ENCODE measurements at regions not wholly inside any gene's neighbourhood (a gene's known extent, or its start where the extent isn't known, plus 50 kb on each side); places are given as distances from the start of the nearest gene placed in this dataset.

- H3K4me1 ChIP-seq (ENCODE audit: low read length), result peaks cover 2% of the 10 kb centered on the region; the same call in 1 of the 2 replicates
- no peak for DNase-seq
Measured at GRCh38 chr3:194993896-194994295, 277.1 kb downstream of the XXYLT1 start.

GRCh38 chr3:194994551-194994981, 276.4 kb downstream of the XXYLT1 start:
- Histone ChIP-seq H3K79me2 (ENCODE audit: low read length) (no peaks in the 10 kb centered on the region), H3K27me3 (ENCODE audit: low read length) (no peaks in the 10 kb centered on the region), H3K4me1 (ENCODE audit: low read length) (peaks cover 2% of the 10 kb centered on the region; the same call in 1 of the 2 replicates), H3K36me3 (ENCODE audit: insufficient read depth, low read length) (no peaks in the 10 kb centered on the region), H3K4me3 (ENCODE audit: low read length) (no peak overlapping the region), H3K4me2 (ENCODE audit: low read depth, low read length, poor library complexity, severe bottlenecking) (no peak overlapping the region), H3K9ac (ENCODE audit: low read length) (no peak overlapping the region), H4K20me1 (ENCODE audit: insufficient read depth, low read depth, low read length) (no peaks in the 10 kb centered on the region), H3K9me3 (ENCODE audit: low read length) (no peaks in the 10 kb centered on the region), H3K27ac (ENCODE audit: low read length) (no peak overlapping the region), H3K9me2 (replicated peaks; ENCODE audit: insufficient read depth, low read length) (no peaks in the 10 kb centered on the region), H2AFZ (ENCODE audit: low read length) (no peak overlapping the region)
- DNase-seq, result no peak

More at GRCh38 chr3:194993896-194994295, 277.1 kb downstream of the XXYLT1 start:
- no peak overlapping the region for H2AFZ ChIP-seq (ENCODE audit: low read length)
- no peak overlapping the region for H3K9ac ChIP-seq (ENCODE audit: low read length)
- H3K79me2 ChIP-seq (ENCODE audit: low read length), result no peaks in the 10 kb centered on the region
- H3K27me3 ChIP-seq (ENCODE audit: low read length), result no peaks in the 10 kb centered on the region
- no peak overlapping the region for H3K27ac ChIP-seq (ENCODE audit: low read length)
- H4K20me1 ChIP-seq (ENCODE audit: insufficient read depth, low read depth, low read length), result no peaks in the 10 kb centered on the region
- no peaks in the 10 kb centered on the region for H3K9me3 ChIP-seq (ENCODE audit: low read length)
- H3K4me3 ChIP-seq (ENCODE audit: low read length), result no peak overlapping the region
- H3K9me2 ChIP-seq (replicated peaks; ENCODE audit: insufficient read depth, low read length), result no peaks in the 10 kb centered on the region
- H3K4me2 ChIP-seq (ENCODE audit: low read depth, low read length, poor library complexity, severe bottlenecking), result no peak overlapping the region
- H3K36me3 ChIP-seq (ENCODE audit: insufficient read depth, low read length), result no peaks in the 10 kb centered on the region

- DNase-seq, result no peak
- Histone ChIP-seq H3K9me2 (replicated peaks; ENCODE audit: insufficient read depth, low read length) (no peaks in the 10 kb centered on the region), H3K36me3 (ENCODE audit: insufficient read depth, low read length) (no peaks in the 10 kb centered on the region), H3K4me2 (ENCODE audit: low read depth, low read length, poor library complexity, severe bottlenecking) (no peak overlapping the region), H3K9me3 (ENCODE audit: low read length) (no peaks in the 10 kb centered on the region), H3K79me2 (ENCODE audit: low read length) (no peaks in the 10 kb centered on the region), H3K27ac (ENCODE audit: low read length) (no peak overlapping the region), H3K4me3 (ENCODE audit: low read length) (no peak overlapping the region), H3K9ac (ENCODE audit: low read length) (no peak overlapping the region), H4K20me1 (ENCODE audit: insufficient read depth, low read depth, low read length) (no peaks in the 10 kb centered on the region), H3K27me3 (ENCODE audit: low read length) (no peaks in the 10 kb centered on the region), H3K4me1 (ENCODE audit: low read length) (peaks cover 2% of the 10 kb centered on the region; the same call in 1 of the 2 replicates), H2AFZ (ENCODE audit: low read length) (no peak overlapping the region)
Measured at GRCh38 chr3:194995334-194995733, 275.6 kb downstream of the XXYLT1 start.

- no peak overlapping the region for H3K27ac ChIP-seq (ENCODE audit: low read length)
- no peaks in the 10 kb centered on the region for H3K9me3 ChIP-seq (ENCODE audit: low read length)
- H3K79me2 ChIP-seq (ENCODE audit: low read length), result no peaks in the 10 kb centered on the region
- no peaks in the 10 kb centered on the region for H3K36me3 ChIP-seq (ENCODE audit: insufficient read depth, low read length)
- DNase-seq, result no peak
- no peaks in the 10 kb centered on the region for H3K9me2 ChIP-seq (replicated peaks; ENCODE audit: insufficient read depth, low read length)
- H3K4me1 ChIP-seq (ENCODE audit: low read length), result peaks cover 2% of the 10 kb centered on the region; the same call in 1 of the 2 replicates
- no peak overlapping the region for H3K4me2 ChIP-seq (ENCODE audit: low read depth, low read length, poor library complexity, severe bottlenecking)
- H3K9ac ChIP-seq (ENCODE audit: low read length), result no peak overlapping the region
- H2AFZ ChIP-seq (ENCODE audit: low read length), result no peak overlapping the region
- H3K4me3 ChIP-seq (ENCODE audit: low read length), result no peak overlapping the region
- no peaks in the 10 kb centered on the region for H4K20me1 ChIP-seq (ENCODE audit: insufficient read depth, low read depth, low read length)
- no peaks in the 10 kb centered on the region for H3K27me3 ChIP-seq (ENCODE audit: low read length)
Measured at GRCh38 chr3:194995922-194996321, 275.0 kb downstream of the XXYLT1 start.

- H4K20me1 ChIP-seq (ENCODE audit: insufficient read depth, low read depth, low read length), result no peaks in the 10 kb centered on the region
- no peaks in the 10 kb centered on the region for H3K9me2 ChIP-seq (replicated peaks; ENCODE audit: insufficient read depth, low read length)
- H2AFZ ChIP-seq (ENCODE audit: low read length), result no peak overlapping the region
- H3K9me3 ChIP-seq (ENCODE audit: low read length), result no peaks in the 10 kb centered on the region
- peaks cover 2% of the 10 kb centered on the region; the same call in 1 of the 2 replicates for H3K4me1 ChIP-seq (ENCODE audit: low read length)
- H3K4me2 ChIP-seq (ENCODE audit: low read depth, low read length, poor library complexity, severe bottlenecking), result no peak overlapping the region
- no peaks in the 10 kb centered on the region for H3K79me2 ChIP-seq (ENCODE audit: low read length)
- no peaks in the 10 kb centered on the region for H3K36me3 ChIP-seq (ENCODE audit: insufficient read depth, low read length)
- H3K9ac ChIP-seq (ENCODE audit: low read length), result no peak overlapping the region
- no peaks in the 10 kb centered on the region for H3K27me3 ChIP-seq (ENCODE audit: low read length)
- no peak overlapping the region for H3K4me3 ChIP-seq (ENCODE audit: low read length)
- no peak for DNase-seq
- H3K27ac ChIP-seq (ENCODE audit: low read length), result no peak overlapping the region
Measured at GRCh38 chr3:194996746-194997145, 274.2 kb downstream of the XXYLT1 start.

- Histone ChIP-seq H2AFZ (ENCODE audit: low read length) (no peak overlapping the region), H3K27ac (ENCODE audit: low read length) (no peak overlapping the region), H3K9me2 (replicated peaks; ENCODE audit: insufficient read depth, low read length) (no peaks in the 10 kb centered on the region), H3K36me3 (ENCODE audit: insufficient read depth, low read length) (no peaks in the 10 kb centered on the region), H3K79me2 (ENCODE audit: low read length) (no peaks in the 10 kb centered on the region), H3K4me1 (ENCODE audit: low read length) (peaks cover 17% of the 10 kb centered on the region), H4K20me1 (ENCODE audit: insufficient read depth, low read depth, low read length) (no peaks in the 10 kb centered on the region), H3K9me3 (ENCODE audit: low read length) (no peaks in the 10 kb centered on the region), H3K4me3 (ENCODE audit: low read length) (no peak overlapping the region), H3K4me2 (ENCODE audit: low read depth, low read length, poor library complexity, severe bottlenecking) (no peak overlapping the region), H3K9ac (ENCODE audit: low read length) (no peak overlapping the region), H3K27me3 (ENCODE audit: low read length) (no peaks in the 10 kb centered on the region)
- DNase-seq, result no peak
Measured at GRCh38 chr3:194998417-194998816, 272.5 kb downstream of the XXYLT1 start.

- Histone ChIP-seq H3K9me2 (replicated peaks; ENCODE audit: insufficient read depth, low read length) (no peaks in the 10 kb centered on the region), H3K4me3 (ENCODE audit: low read length) (no peak overlapping the region), H3K27ac (ENCODE audit: low read length) (no peak overlapping the region), H2AFZ (ENCODE audit: low read length) (no peak overlapping the region), H3K27me3 (ENCODE audit: low read length) (no peaks in the 10 kb centered on the region), H3K9ac (ENCODE audit: low read length) (no peak overlapping the region), H3K4me2 (ENCODE audit: low read depth, low read length, poor library complexity, severe bottlenecking) (no peak overlapping the region), H3K36me3 (ENCODE audit: insufficient read depth, low read length) (no peaks in the 10 kb centered on the region), H4K20me1 (ENCODE audit: insufficient read depth, low read depth, low read length) (no peaks in the 10 kb centered on the region), H3K9me3 (ENCODE audit: low read length) (no peaks in the 10 kb centered on the region), H3K79me2 (ENCODE audit: low read length) (no peaks in the 10 kb centered on the region), H3K4me1 (ENCODE audit: low read length) (peaks cover 21% of the 10 kb centered on the region)
- no peak for DNase-seq
Measured at GRCh38 chr3:194998948-194999347, 272.0 kb downstream of the XXYLT1 start.

- Histone ChIP-seq H3K9ac (ENCODE audit: low read length) (no peak overlapping the region), H3K27ac (ENCODE audit: low read length) (no peak overlapping the region), H3K36me3 (ENCODE audit: insufficient read depth, low read length) (no peaks in the 10 kb centered on the region), H3K4me1 (ENCODE audit: low read length) (peaks cover 21% of the 10 kb centered on the region), H3K79me2 (ENCODE audit: low read length) (no peaks in the 10 kb centered on the region), H3K9me2 (replicated peaks; ENCODE audit: insufficient read depth, low read length) (no peaks in the 10 kb centered on the region), H3K9me3 (ENCODE audit: low read length) (no peaks in the 10 kb centered on the region), H3K27me3 (ENCODE audit: low read length) (no peaks in the 10 kb centered on the region), H4K20me1 (ENCODE audit: insufficient read depth, low read depth, low read length) (no peaks in the 10 kb centered on the region), H3K4me2 (ENCODE audit: low read depth, low read length, poor library complexity, severe bottlenecking) (no peak overlapping the region), H2AFZ (ENCODE audit: low read length) (no peak overlapping the region), H3K4me3 (ENCODE audit: low read length) (no peak overlapping the region)
- DNase-seq, result no peak
Measured at GRCh38 chr3:194999491-194999890, 271.5 kb downstream of the XXYLT1 start.

GRCh38 chr3:195001261-195001660, 269.7 kb downstream of the XXYLT1 start:
- Histone ChIP-seq H3K9me2 (replicated peaks; ENCODE audit: insufficient read depth, low read length) (no peaks in the 10 kb centered on the region), H3K36me3 (ENCODE audit: insufficient read depth, low read length) (no peaks in the 10 kb centered on the region), H2AFZ (ENCODE audit: low read length) (no peak overlapping the region), H3K9me3 (ENCODE audit: low read length) (no peaks in the 10 kb centered on the region), H3K4me3 (ENCODE audit: low read length) (no peak overlapping the region), H3K27ac (ENCODE audit: low read length) (no peak overlapping the region), H3K79me2 (ENCODE audit: low read length) (no peaks in the 10 kb centered on the region), H3K9ac (ENCODE audit: low read length) (no peak overlapping the region), H4K20me1 (ENCODE audit: insufficient read depth, low read depth, low read length) (no peaks in the 10 kb centered on the region), H3K27me3 (ENCODE audit: low read length) (no peaks in the 10 kb centered on the region), H3K4me2 (ENCODE audit: low read depth, low read length, poor library complexity, severe bottlenecking) (no peak overlapping the region), H3K4me1 (ENCODE audit: low read length) (peaks cover 19% of the 10 kb centered on the region)
- DNase-seq, result no peak
